ENCODE measurements at regions not wholly inside any gene's neighbourhood (a gene's known extent, or its start where the extent isn't known, plus 50 kb on each side); places are given as distances from the start of the nearest gene placed in this dataset.

DNA sequence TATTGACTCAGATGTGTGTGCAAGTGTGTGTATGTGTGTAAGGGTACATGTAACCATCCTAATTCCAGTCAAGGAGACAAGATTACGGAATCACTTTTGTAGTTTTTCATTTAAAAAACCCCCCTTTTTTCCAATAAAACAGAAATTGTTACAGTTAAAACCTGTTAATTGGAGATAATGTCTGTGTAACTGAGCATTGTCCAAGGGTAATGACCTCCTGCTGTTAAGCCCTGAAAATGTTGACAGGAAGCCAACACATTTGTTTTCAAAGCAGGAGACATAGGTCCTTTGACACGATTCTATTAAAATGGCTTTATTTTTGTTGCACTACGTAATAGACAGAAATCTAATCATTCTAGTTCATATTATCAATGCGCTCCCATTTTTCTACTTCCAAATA is 457.3 kb upstream of the ARRDC3 start:
- Histone ChIP-seq H3K27me3 (ENCODE audit: insufficient read depth, low read length) (no peaks in the 10 kb centered on the region), H2AFZ (ENCODE audit: low read length) (no peak overlapping the region), H4K20me1 (ENCODE audit: insufficient read depth, low read length) (no peaks in the 10 kb centered on the region), H3K36me3 (ENCODE audit: insufficient read depth, low read length) (no peaks in the 10 kb centered on the region), H3K79me2 (ENCODE audit: insufficient read depth, low read length) (no peaks in the 10 kb centered on the region), H3K4me2 (ENCODE audit: insufficient read depth, low read length) (no peak overlapping the region), H3K4me1 (ENCODE audit: insufficient read depth, low read length) (no peaks in the 10 kb centered on the region), H3K27ac (ENCODE audit: low read depth, low read length) (no peak overlapping the region), H3K9me3 (ENCODE audit: low read depth, low read length) (no peaks in the 10 kb centered on the region), H3K4me3 (ENCODE audit: insufficient read depth, low read length) (no peak overlapping the region)
- TF ChIP-seq, protein P1, sequence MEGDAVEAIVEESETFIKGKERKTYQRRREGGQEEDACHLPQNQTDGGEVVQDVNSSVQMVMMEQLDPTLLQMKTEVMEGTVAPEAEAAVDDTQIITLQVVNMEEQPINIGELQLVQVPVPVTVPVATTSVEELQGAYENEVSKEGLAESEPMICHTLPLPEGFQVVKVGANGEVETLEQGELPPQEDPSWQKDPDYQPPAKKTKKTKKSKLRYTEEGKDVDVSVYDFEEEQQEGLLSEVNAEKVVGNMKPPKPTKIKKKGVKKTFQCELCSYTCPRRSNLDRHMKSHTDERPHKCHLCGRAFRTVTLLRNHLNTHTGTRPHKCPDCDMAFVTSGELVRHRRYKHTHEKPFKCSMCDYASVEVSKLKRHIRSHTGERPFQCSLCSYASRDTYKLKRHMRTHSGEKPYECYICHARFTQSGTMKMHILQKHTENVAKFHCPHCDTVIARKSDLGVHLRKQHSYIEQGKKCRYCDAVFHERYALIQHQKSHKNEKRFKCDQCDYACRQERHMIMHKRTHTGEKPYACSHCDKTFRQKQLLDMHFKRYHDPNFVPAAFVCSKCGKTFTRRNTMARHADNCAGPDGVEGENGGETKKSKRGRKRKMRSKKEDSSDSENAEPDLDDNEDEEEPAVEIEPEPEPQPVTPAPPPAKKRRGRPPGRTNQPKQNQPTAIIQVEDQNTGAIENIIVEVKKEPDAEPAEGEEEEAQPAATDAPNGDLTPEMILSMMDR (IDR thresholded peaks at IDR 0.05; ENCODE audit: extremely low read depth, low read depth, low read length), result no peak
- DNase-seq (ENCODE audit: insufficient read length, low spot score, missing footprints), result no peak

DNA sequence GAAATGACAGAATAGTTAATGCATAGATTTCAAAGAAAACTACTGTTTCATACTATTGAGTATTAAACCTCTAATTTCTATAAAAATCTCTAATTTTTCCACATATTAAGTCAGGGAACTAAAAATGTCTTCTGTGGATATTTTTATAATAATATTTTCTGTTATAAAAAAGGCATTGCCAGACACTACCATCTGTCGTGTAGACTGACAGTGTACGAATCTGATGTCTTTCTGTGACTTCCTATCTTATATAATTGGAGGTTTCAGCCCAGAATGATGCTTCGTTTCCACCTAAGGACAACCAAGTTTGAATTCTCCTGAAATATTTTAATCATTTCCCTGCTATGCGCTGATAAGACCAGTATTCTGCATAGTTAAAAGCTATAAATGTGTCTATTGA is 456.6 kb upstream of the ARRDC3 start:
- DNase-seq (ENCODE audit: insufficient read length, low spot score, missing footprints), result no peak
- Histone ChIP-seq H2AFZ (ENCODE audit: low read length) (no peak overlapping the region), H3K4me3 (ENCODE audit: insufficient read depth, low read length) (no peak overlapping the region), H4K20me1 (ENCODE audit: insufficient read depth, low read length) (no peaks in the 10 kb centered on the region), H3K36me3 (ENCODE audit: insufficient read depth, low read length) (no peaks in the 10 kb centered on the region), H3K9me3 (ENCODE audit: low read depth, low read length) (no peaks in the 10 kb centered on the region), H3K27ac (ENCODE audit: low read depth, low read length) (no peak overlapping the region), H3K79me2 (ENCODE audit: insufficient read depth, low read length) (no peaks in the 10 kb centered on the region), H3K4me2 (ENCODE audit: insufficient read depth, low read length) (no peak overlapping the region), H3K4me1 (ENCODE audit: insufficient read depth, low read length) (no peaks in the 10 kb centered on the region), H3K27me3 (ENCODE audit: insufficient read depth, low read length) (no peaks in the 10 kb centered on the region)
- TF ChIP-seq, protein P1 (IDR thresholded peaks at IDR 0.05; ENCODE audit: extremely low read depth, low read depth, low read length), result no peak

DNA sequence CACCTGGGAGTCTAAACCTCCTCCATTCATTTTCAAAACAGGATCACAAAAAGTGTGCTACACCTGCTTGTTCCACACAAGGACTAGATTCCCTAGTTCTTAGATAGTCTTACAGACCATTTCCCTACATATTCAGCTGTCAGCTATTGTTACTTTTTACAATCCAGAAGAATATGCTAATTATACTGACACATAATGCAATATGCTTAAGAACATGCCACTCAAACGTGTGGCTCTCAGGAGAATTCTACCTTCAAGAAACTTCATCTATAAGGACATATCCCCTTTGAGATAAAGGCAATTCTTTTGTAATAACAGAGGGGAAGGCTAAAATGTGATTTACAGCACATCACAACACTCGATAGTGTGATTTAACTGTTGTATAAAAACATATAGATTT is 456.1 kb upstream of the ARRDC3 start:
- Histone ChIP-seq H3K9me3 (ENCODE audit: low read depth, low read length) (no peaks in the 10 kb centered on the region), H2AFZ (ENCODE audit: low read length) (no peak overlapping the region), H3K36me3 (ENCODE audit: insufficient read depth, low read length) (no peaks in the 10 kb centered on the region), H3K27me3 (ENCODE audit: insufficient read depth, low read length) (no peaks in the 10 kb centered on the region), H3K79me2 (ENCODE audit: insufficient read depth, low read length) (no peaks in the 10 kb centered on the region), H3K4me2 (ENCODE audit: insufficient read depth, low read length) (no peak overlapping the region), H3K27ac (ENCODE audit: low read depth, low read length) (no peak overlapping the region), H3K4me1 (ENCODE audit: insufficient read depth, low read length) (no peaks in the 10 kb centered on the region), H3K4me3 (ENCODE audit: insufficient read depth, low read length) (no peak overlapping the region), H4K20me1 (ENCODE audit: insufficient read depth, low read length) (no peaks in the 10 kb centered on the region)
- TF ChIP-seq, protein P1 (IDR thresholded peaks at IDR 0.05; ENCODE audit: extremely low read depth, low read depth, low read length), result no peak
- no peak for DNase-seq (ENCODE audit: insufficient read length, low spot score, missing footprints)

DNA sequence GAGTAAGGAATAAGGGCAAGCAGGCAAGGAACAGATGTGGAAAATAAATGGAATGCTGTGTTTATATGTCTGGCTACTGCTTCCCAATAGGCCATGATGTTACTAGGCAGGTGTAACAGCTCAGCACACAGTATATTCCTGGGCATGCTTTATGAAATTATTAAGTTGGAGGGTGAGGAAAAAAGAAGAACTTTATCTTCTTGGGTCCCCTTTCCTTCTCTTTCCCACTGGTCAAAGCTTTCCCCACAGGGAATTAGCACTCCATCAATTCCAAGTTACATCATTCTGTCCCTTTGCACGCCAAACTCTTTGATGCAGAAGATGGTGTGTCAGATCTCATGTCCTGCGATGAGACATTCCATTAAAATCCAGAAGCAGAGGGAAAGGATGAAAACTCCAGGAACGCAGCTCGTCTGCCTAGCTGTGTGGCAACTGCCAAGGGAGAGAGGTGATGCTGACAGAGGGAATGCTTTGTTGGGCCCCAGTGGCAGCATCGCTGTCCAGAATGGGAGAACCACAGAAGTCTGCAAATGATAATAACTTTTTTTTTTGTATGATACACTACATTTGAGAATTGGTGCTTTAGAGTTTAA is 447.3 kb upstream of the ARRDC3 start:
- Histone ChIP-seq H3K36me3 (ENCODE audit: insufficient read depth, low read length) (no peaks in the 10 kb centered on the region), H4K20me1 (ENCODE audit: insufficient read depth, low read length) (no peaks in the 10 kb centered on the region), H3K27me3 (ENCODE audit: insufficient read depth, low read length) (no peaks in the 10 kb centered on the region), H3K27ac (ENCODE audit: low read depth, low read length) (no peak overlapping the region), H3K4me1 (ENCODE audit: insufficient read depth, low read length) (no peaks in the 10 kb centered on the region), H2AFZ (ENCODE audit: low read length) (no peak overlapping the region), H3K79me2 (ENCODE audit: insufficient read depth, low read length) (no peaks in the 10 kb centered on the region), H3K9me3 (ENCODE audit: low read depth, low read length) (no peaks in the 10 kb centered on the region), H3K4me2 (ENCODE audit: insufficient read depth, low read length) (no peak overlapping the region), H3K4me3 (ENCODE audit: insufficient read depth, low read length) (no peak overlapping the region)
- DNase-seq (ENCODE audit: insufficient read length, low spot score, missing footprints), result no peak
- TF ChIP-seq, protein P1 (IDR thresholded peaks at IDR 0.05; ENCODE audit: extremely low read depth, low read depth, low read length), result no peak
